ENCODE measurements at regions not wholly inside any gene's neighbourhood (a gene's known extent, or its start where the extent isn't known, plus 50 kb on each side); places are given as distances from the start of the nearest gene placed in this dataset.

DNA sequence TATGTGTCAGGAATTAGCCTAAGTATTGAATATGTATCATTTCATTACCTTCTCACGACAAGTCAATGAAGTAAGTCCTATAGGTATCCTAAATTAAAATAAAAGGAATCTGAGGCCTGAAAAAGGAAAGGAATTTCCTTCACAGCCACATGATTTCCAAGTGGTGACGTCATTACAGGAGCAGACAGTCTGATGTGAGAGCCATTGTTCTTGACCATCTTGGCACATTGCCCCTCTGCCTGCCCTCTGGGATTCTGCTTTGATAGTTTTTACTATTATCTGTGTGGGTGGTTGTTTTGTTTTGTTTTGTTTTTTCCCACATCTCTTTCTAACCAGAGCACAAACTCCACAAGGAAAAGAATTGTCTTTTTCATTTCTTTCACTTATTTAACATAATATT is 219.8 kb upstream of the UFL1 start:
- ATAC-seq: no peak
- Histone ChIP-seq H3K27ac (ENCODE audit: low read depth) (no peak overlapping the region), H3K79me2 (replicated peaks; ENCODE audit: insufficient read depth) (no peaks in the 10 kb centered on the region), H3K4me3 (no peak overlapping the region), H3K9me2 (ENCODE audit: insufficient read depth) (no peaks in the 10 kb centered on the region), H3K4me2 (no peak overlapping the region), H3K4me1 (ENCODE audit: insufficient read depth) (no peaks in the 10 kb centered on the region), H3F3A (replicated peaks; ENCODE audit: low read depth) (no peaks in the 10 kb centered on the region), H4K20me1 (replicated peaks; ENCODE audit: insufficient read depth) (no peaks in the 10 kb centered on the region), H3K27me3 (ENCODE audit: insufficient read depth) (no peaks in the 10 kb centered on the region), H3K36me3 (ENCODE audit: insufficient read depth) (no peaks in the 10 kb centered on the region), H2AFZ (no peak overlapping the region)
- DNase-seq (ENCODE audit: low spot score): no peak
- Mint-ChIP-seq H3K4me1 (peaks cover 19% of the 10 kb centered on the region), H3K9me3 (no peaks in the 10 kb centered on the region), H3K27ac (no peak overlapping the region), H3K4me3 (no peak overlapping the region), H3K36me3 (ENCODE audit: low read depth) (no peaks in the 10 kb centered on the region), H3K27me3 (ENCODE audit: insufficient read depth, low read depth, poor library complexity) (peaks cover 2% of the 10 kb centered on the region)
- TF ChIP-seq, protein P1, sequence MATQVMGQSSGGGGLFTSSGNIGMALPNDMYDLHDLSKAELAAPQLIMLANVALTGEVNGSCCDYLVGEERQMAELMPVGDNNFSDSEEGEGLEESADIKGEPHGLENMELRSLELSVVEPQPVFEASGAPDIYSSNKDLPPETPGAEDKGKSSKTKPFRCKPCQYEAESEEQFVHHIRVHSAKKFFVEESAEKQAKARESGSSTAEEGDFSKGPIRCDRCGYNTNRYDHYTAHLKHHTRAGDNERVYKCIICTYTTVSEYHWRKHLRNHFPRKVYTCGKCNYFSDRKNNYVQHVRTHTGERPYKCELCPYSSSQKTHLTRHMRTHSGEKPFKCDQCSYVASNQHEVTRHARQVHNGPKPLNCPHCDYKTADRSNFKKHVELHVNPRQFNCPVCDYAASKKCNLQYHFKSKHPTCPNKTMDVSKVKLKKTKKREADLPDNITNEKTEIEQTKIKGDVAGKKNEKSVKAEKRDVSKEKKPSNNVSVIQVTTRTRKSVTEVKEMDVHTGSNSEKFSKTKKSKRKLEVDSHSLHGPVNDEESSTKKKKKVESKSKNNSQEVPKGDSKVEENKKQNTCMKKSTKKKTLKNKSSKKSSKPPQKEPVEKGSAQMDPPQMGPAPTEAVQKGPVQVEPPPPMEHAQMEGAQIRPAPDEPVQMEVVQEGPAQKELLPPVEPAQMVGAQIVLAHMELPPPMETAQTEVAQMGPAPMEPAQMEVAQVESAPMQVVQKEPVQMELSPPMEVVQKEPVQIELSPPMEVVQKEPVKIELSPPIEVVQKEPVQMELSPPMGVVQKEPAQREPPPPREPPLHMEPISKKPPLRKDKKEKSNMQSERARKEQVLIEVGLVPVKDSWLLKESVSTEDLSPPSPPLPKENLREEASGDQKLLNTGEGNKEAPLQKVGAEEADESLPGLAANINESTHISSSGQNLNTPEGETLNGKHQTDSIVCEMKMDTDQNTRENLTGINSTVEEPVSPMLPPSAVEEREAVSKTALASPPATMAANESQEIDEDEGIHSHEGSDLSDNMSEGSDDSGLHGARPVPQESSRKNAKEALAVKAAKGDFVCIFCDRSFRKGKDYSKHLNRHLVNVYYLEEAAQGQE (IDR thresholded peaks at IDR 0.05; ENCODE audit: unreplicated experiment): no peak
- TF ChIP-seq ZNF114 (CRISPR knock-in tag; IDR thresholded peaks at IDR 0.05) (no peak), EZH2 (IDR thresholded peaks at IDR 0.05; ENCODE audit: low read depth, unreplicated experiment) (no peak)
- TF ChIP-seq, protein P2, sequence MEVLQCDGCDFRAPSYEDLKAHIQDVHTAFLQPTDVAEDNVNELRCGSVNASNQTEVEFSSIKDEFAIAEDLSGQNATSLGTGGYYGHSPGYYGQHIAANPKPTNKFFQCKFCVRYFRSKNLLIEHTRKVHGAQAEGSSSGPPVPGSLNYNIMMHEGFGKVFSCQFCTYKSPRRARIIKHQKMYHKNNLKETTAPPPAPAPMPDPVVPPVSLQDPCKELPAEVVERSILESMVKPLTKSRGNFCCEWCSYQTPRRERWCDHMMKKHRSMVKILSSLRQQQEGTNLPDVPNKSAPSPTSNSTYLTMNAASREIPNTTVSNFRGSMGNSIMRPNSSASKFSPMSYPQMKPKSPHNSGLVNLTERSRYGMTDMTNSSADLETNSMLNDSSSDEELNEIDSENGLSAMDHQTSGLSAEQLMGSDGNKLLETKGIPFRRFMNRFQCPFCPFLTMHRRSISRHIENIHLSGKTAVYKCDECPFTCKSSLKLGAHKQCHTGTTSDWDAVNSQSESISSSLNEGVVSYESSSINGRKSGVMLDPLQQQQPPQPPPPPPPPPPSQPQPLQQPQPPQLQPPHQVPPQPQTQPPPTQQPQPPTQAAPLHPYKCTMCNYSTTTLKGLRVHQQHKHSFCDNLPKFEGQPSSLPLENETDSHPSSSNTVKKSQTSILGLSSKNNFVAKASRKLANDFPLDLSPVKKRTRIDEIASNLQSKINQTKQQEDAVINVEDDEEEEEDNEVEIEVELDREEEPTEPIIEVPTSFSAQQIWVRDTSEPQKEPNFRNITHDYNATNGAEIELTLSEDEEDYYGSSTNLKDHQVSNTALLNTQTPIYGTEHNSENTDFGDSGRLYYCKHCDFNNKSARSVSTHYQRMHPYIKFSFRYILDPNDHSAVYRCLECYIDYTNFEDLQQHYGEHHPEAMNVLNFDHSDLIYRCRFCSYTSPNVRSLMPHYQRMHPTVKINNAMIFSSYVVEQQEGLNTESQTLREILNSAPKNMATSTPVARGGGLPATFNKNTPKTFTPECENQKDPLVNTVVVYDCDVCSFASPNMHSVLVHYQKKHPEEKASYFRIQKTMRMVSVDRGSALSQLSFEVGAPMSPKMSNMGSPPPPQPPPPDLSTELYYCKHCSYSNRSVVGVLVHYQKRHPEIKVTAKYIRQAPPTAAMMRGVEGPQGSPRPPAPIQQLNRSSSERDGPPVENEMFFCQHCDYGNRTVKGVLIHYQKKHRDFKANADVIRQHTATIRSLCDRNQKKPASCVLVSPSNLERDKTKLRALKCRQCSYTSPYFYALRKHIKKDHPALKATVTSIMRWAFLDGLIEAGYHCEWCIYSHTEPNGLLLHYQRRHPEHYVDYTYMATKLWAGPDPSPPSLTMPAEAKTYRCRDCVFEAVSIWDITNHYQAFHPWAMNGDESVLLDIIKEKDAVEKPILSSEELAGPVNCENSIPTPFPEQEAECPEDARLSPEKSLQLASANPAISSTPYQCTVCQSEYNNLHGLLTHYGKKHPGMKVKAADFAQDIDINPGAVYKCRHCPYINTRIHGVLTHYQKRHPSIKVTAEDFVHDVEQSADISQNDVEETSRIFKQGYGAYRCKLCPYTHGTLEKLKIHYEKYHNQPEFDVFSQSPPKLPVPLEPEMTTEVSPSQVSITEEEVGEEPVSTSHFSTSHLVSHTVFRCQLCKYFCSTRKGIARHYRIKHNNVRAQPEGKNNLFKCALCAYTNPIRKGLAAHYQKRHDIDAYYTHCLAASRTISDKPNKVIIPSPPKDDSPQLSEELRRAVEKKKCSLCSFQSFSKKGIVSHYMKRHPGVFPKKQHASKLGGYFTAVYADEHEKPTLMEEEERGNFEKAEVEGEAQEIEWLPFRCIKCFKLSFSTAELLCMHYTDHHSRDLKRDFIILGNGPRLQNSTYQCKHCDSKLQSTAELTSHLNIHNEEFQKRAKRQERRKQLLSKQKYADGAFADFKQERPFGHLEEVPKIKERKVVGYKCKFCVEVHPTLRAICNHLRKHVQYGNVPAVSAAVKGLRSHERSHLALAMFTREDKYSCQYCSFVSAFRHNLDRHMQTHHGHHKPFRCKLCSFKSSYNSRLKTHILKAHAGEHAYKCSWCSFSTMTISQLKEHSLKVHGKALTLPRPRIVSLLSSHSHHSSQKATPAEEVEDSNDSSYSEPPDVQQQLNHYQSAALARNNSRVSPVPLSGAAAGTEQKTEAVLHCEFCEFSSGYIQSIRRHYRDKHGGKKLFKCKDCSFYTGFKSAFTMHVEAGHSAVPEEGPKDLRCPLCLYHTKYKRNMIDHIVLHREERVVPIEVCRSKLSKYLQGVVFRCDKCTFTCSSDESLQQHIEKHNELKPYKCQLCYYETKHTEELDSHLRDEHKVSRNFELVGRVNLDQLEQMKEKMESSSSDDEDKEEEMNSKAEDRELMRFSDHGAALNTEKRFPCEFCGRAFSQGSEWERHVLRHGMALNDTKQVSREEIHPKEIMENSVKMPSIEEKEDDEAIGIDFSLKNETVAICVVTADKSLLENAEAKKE (CRISPR knock-in tag; IDR thresholded peaks at IDR 0.05): no peak

All from GM23338 (cell line).